ENCODE measurements at regions not wholly inside any gene's neighbourhood (a gene's known extent, or its start where the extent isn't known, plus 50 kb on each side); places are given as distances from the start of the nearest gene placed in this dataset.

DNA sequence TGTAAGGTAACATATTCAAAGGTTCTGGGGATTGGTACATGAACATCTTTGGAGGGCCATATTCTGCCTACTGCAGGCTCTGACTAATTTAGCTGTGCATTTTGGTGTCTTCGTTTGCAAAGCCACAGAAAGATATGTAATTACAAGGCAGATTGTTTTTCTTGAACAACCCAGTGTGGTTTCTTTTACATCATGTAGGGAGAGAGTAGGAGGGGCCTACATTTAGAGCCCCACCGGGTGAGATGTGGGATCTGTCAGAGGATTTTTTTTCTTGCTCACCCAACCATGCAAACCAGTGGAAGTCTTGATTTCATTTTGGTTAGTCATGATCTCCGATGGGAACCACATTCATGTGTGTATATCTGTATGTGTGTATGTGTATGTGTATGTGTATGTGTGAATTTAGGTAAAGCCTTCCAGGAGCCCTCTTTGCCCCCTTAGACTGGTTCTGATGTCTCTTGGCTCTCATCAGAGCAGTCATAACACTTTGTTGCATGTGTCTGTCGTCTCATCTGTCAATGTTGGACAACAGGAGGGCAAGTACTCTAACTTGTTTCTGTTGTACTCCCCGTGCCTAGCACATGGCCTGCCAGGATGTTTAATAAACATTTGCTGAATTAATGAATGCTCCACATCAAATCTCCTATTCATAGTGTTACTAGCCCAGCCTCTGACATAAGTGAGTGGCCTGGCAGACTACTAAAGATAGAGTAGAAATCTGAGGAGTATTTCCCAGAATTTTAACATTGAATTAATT is 239.9 kb downstream of the MTX2 start:
- TF ChIP-seq, protein P1, sequence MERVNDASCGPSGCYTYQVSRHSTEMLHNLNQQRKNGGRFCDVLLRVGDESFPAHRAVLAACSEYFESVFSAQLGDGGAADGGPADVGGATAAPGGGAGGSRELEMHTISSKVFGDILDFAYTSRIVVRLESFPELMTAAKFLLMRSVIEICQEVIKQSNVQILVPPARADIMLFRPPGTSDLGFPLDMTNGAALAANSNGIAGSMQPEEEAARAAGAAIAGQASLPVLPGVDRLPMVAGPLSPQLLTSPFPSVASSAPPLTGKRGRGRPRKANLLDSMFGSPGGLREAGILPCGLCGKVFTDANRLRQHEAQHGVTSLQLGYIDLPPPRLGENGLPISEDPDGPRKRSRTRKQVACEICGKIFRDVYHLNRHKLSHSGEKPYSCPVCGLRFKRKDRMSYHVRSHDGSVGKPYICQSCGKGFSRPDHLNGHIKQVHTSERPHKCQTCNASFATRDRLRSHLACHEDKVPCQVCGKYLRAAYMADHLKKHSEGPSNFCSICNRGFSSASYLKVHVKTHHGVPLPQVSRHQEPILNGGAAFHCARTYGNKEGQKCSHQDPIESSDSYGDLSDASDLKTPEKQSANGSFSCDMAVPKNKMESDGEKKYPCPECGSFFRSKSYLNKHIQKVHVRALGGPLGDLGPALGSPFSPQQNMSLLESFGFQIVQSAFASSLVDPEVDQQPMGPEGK (CRISPR knock-in tag; IDR thresholded peaks at IDR 0.05; ENCODE audit: borderline replicate concordance): no peak
- no peak for TF ChIP-seq ISL1 (CRISPR knock-in tag; IDR thresholded peaks at IDR 0.05)
- TF ChIP-seq ZNF565 (CRISPR knock-in tag; conservative IDR thresholded peaks at IDR 0.05; ENCODE audit: low read depth): no peak
- no peak for TF ChIP-seq CSDC2 (CRISPR knock-in tag; IDR thresholded peaks at IDR 0.05)
- no peak for TF ChIP-seq ARNTL (CRISPR knock-in tag; IDR thresholded peaks at IDR 0.05; ENCODE audit: borderline replicate concordance, low read depth)
- no peak for TF ChIP-seq CREB5 (CRISPR knock-in tag; IDR thresholded peaks at IDR 0.05; ENCODE audit: low read depth)
- no peak for TF ChIP-seq SNAI2 (CRISPR knock-in tag; IDR thresholded peaks at IDR 0.05)
- TF ChIP-seq TCF4 (CRISPR knock-in tag; IDR thresholded peaks at IDR 0.05; ENCODE audit: borderline replicate concordance): no peak
- no peak for TF ChIP-seq ZC3H10 (CRISPR knock-in tag; IDR thresholded peaks at IDR 0.05)
- TF ChIP-seq PPARA (CRISPR knock-in tag; IDR thresholded peaks at IDR 0.05; ENCODE audit: borderline replicate concordance): no peak
